H9 (cell line): ENCODE measurements at regions not wholly inside any gene's neighbourhood (a gene's known extent, or its start where the extent isn't known, plus 50 kb on each side); places are given as distances from the start of the nearest gene placed in this dataset.

Experiments used
- DNase-seq: peaks from one replicate; pipeline ENCODE4 v3.0.0-alpha.2; 2017
- H2AFZ ChIP-seq: one replicate; pipeline ENCODE4 v1.6.1; 2013; ENCODE audit warnings: mild to moderate bottlenecking, low read length, control low read depth, moderate library complexity
- H2AK5ac ChIP-seq: 2 replicates; pipeline ENCODE4 v1.6.1; 2013; ENCODE audit warnings: low read length, control low read depth, mixed read lengths; ENCODE audit not compliant: insufficient read length
- H2BK120ac ChIP-seq: one replicate; pipeline ENCODE4 v1.6.1; 2013; ENCODE audit warnings: low read depth, mild to moderate bottlenecking, low read length, control low read depth, inconsistent platforms; ENCODE audit not compliant: poor library complexity, severe bottlenecking
- H2BK12ac ChIP-seq: 2 replicates; pipeline ENCODE4 v1.6.1; 2013; ENCODE audit warnings: low read length, control low read depth, mixed read lengths, low read depth; ENCODE audit not compliant: insufficient read length
- H2BK15ac ChIP-seq: 2 replicates; pipeline ENCODE4 v1.6.1; 2013; ENCODE audit warnings: low read depth, low read length, control low read depth
- H2BK20ac ChIP-seq: one replicate; pipeline ENCODE4 v1.6.1; 2013; ENCODE audit warnings: low read depth, mild to moderate bottlenecking, low read length, control low read depth, inconsistent platforms; ENCODE audit not compliant: poor library complexity, severe bottlenecking
- H2BK5ac ChIP-seq: 2 replicates; pipeline ENCODE4 v1.6.1; 2013; ENCODE audit warnings: low read length, control low read depth, mixed read lengths; ENCODE audit not compliant: insufficient read length
- H3K14ac ChIP-seq: 2 replicates; pipeline ENCODE4 v1.6.1; 2013; ENCODE audit warnings: low read length, control low read depth; ENCODE audit not compliant: insufficient read depth
- H3K18ac ChIP-seq: 2 replicates; pipeline ENCODE4 v1.6.1; 2013; ENCODE audit warnings: low read depth, mild to moderate bottlenecking, mixed read lengths, low read length, control low read depth; ENCODE audit not compliant: insufficient read length
- H3K23ac ChIP-seq: 2 replicates; pipeline ENCODE4 v1.6.1; 2013; ENCODE audit warnings: low read length, control low read depth, mixed read lengths, low read depth; ENCODE audit not compliant: insufficient read length
- H3K23me2 ChIP-seq: 2 replicates; pipeline ENCODE4 v1.6.1; 2013; ENCODE audit warnings: low read depth, mild to moderate bottlenecking, mixed read lengths, low read length, control low read depth; ENCODE audit not compliant: insufficient read length, poor library complexity, severe bottlenecking
- H3K27ac ChIP-seq: 2 replicates; pipeline ENCODE4 v1.5.1; 2013; ENCODE audit warnings: low read length, control low read depth, mixed read lengths, low read depth; ENCODE audit not compliant: insufficient read length
- H3K27me3 ChIP-seq: 2 replicates; pipeline ENCODE4 v1.6.1; 2013; ENCODE audit warnings: low read length, control low read depth, inconsistent platforms; ENCODE audit not compliant: insufficient read depth
- H3K4ac ChIP-seq: 2 replicates; pipeline ENCODE4 v1.6.1; 2013; ENCODE audit warnings: low read depth, mild to moderate bottlenecking, control low read depth, inconsistent platforms, low read length, moderate library complexity
- H3K4me1 ChIP-seq: 2 replicates; pipeline ENCODE4 v1.6.1; 2013; ENCODE audit warnings: low read length, control low read depth, inconsistent platforms; ENCODE audit not compliant: insufficient read depth
- H3K4me2 ChIP-seq: 2 replicates; pipeline ENCODE4 v1.6.1; 2013; ENCODE audit warnings: low read length, control low read depth, mixed read lengths; ENCODE audit not compliant: insufficient read length, insufficient read depth
- H3K56ac ChIP-seq: 2 replicates; pipeline ENCODE4 v1.6.1; 2013; ENCODE audit warnings: low read depth, mild to moderate bottlenecking, mixed read lengths, low read length, control low read depth; ENCODE audit not compliant: insufficient read length
- H3K79me1 ChIP-seq: 2 replicates; pipeline ENCODE4 v1.6.1; 2013; ENCODE audit warnings: low read depth, mild to moderate bottlenecking, moderate library complexity, low read length, control low read depth, inconsistent platforms; ENCODE audit not compliant: insufficient read depth, poor library complexity, severe bottlenecking
- H3K79me2 ChIP-seq: 2 replicates; pipeline ENCODE4 v1.6.1; 2013; ENCODE audit warnings: low read length, control low read depth, inconsistent platforms; ENCODE audit not compliant: insufficient read depth
- H3K9ac ChIP-seq: 2 replicates; pipeline ENCODE4 v1.6.1; 2013; ENCODE audit warnings: low read length, control low read depth, mixed read lengths; ENCODE audit not compliant: insufficient read length; ENCODE audit errors: extremely low read depth
- H3K9me3 ChIP-seq: one replicate; pipeline ENCODE4 v1.6.1; 2013; ENCODE audit warnings: low read depth, low read length, inconsistent platforms; ENCODE audit not compliant: control insufficient read depth
- H3T11ph ChIP-seq: one replicate; pipeline ENCODE4 v1.6.1; 2013; ENCODE audit warnings: mild to moderate bottlenecking, low read length, control low read depth, inconsistent platforms
- H4K20me1 ChIP-seq: one replicate; pipeline ENCODE4 v1.6.1; 2013; ENCODE audit not compliant: control insufficient read depth, insufficient read length, insufficient read depth
- H4K5ac ChIP-seq: 2 replicates; pipeline ENCODE4 v1.6.1; 2013; ENCODE audit warnings: low read depth, mild to moderate bottlenecking, mixed read lengths, low read length, control low read depth; ENCODE audit not compliant: insufficient read length
- H4K8ac ChIP-seq: replicated peaks from 2 replicates; pipeline ENCODE4 v1.6.1; 2013; ENCODE audit warnings: low read length, control low read depth, mixed read lengths, low read depth; ENCODE audit not compliant: insufficient read length
- H4K91ac ChIP-seq: 2 replicates; pipeline ENCODE4 v1.6.1; 2013; ENCODE audit warnings: low read depth, mild to moderate bottlenecking, moderate library complexity, mixed read lengths, low read length, control low read depth; ENCODE audit not compliant: insufficient read length
- H3K27ac Mint-ChIP-seq, 3 experiments: 2 replicates in 2 of 3; 3 replicates in 1 of 3; pipeline ENCODE4 v1.8.0; 2020 to 2021; ENCODE audit warnings: mixed read lengths in 3 of 3, mild to moderate bottlenecking in 1 of 3, moderate library complexity in 1 of 3
- H3K27me3 Mint-ChIP-seq: 2 replicates; pipeline ENCODE4 v1.8.0; 2021; ENCODE audit warnings: low read depth, mild to moderate bottlenecking, moderate library complexity, mixed read lengths
- H3K36me3 Mint-ChIP-seq, 3 experiments: 2 replicates in 2 of 3; 3 replicates in 1 of 3; pipeline ENCODE4 v1.8.0; 2020 to 2021; ENCODE audit warnings: low read depth in 3 of 3, mixed read lengths in 3 of 3; ENCODE audit not compliant: insufficient read depth in 1 of 3
- H3K4me1 Mint-ChIP-seq, 2 experiments: 2 replicates each; pipeline ENCODE4 v1.8.0; 2020; ENCODE audit warnings: mixed read lengths in 2 of 2
- H3K4me3 Mint-ChIP-seq, 2 experiments: 2 replicates in 1 of 2; 3 replicates in 1 of 2; pipeline ENCODE4 v1.8.0; 2020 to 2021; ENCODE audit warnings: mild to moderate bottlenecking in 2 of 2, mixed read lengths in 2 of 2, moderate library complexity in 1 of 2
- H3K9me3 Mint-ChIP-seq, 2 experiments: 2 replicates in 1 of 2; 3 replicates in 1 of 2; pipeline ENCODE4 v1.8.0; 2020; ENCODE audit warnings: mild to moderate bottlenecking in 2 of 2, mixed read lengths in 2 of 2, moderate library complexity in 1 of 2
- WGBS: extraction: QIAGEN DNeasy Blood & Tissue Kit; methylation state at CpG from one replicate; pipeline ENCODE4 v1.1.7; 2013; ENCODE audit warnings: missing lambda C conversion rate, low lambda C conversion rate, mixed read lengths; ENCODE audit not compliant: insufficient read length; ENCODE audit errors: extremely low coverage; 5-methylcytosine and 5-hydroxymethylcytosine counted together
- TF ChIP-seq, protein P1 (sequence below): fragments of 200-600 bp; sonication (generic); conservative IDR thresholded peaks from 3 replicates; pipeline ENCODE4 v1.8.0; 2021; ENCODE audit warnings: antibody characterized with exemption, mild to moderate bottlenecking

DNA sequence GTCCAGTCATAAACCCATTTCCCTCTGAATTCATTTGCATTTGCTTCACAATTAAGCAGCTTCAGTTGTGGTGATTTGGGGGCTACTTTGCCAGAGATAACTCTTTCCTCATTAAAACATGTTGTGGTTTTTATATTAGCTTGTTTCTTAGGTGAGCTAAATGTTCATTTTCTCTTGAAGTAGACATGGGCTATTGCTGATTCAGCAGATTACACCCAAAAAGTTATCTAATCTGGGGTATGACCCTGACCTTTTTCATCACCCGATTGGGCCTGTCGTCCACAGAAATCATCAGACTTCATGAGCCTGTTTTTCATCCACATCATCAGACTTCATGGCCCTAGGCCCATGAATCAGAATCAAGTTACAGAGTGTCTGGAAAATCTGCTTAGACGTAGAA lies 97.5 kb upstream of the KLHL25 start:
- H3K79me2 ChIP-seq, result no peaks in the 10 kb centered on the region
- no peak overlapping the region for H2BK12ac ChIP-seq
- no peak overlapping the region for H3K4me3 Mint-ChIP-seq
- no peak overlapping the region for H2BK20ac ChIP-seq
- H3K23me2 ChIP-seq, result no peaks in the 10 kb centered on the region
- no peak overlapping the region for H3K27ac ChIP-seq
- H3K56ac ChIP-seq, result no peak overlapping the region
- H3K36me3 Mint-ChIP-seq, result peaks cover 0 to 3% (median 0%) of the 10 kb centered on the region in 3 experiments; a peak in 1 of 7 replicates
- H3K4ac ChIP-seq, result no peak overlapping the region
- H2BK120ac ChIP-seq, result no peak overlapping the region
- no peak overlapping the region for H3K14ac ChIP-seq
- no peak overlapping the region for H2BK5ac ChIP-seq
- no peak overlapping the region for H4K8ac ChIP-seq
- H3K23ac ChIP-seq, result no peak overlapping the region
- H4K5ac ChIP-seq, result no peak overlapping the region
- H2BK15ac ChIP-seq, result no peak overlapping the region
- no peaks in the 10 kb centered on the region for H3K9me3 ChIP-seq
- no peak overlapping the region for H3K9ac ChIP-seq
- no peak overlapping the region for H4K91ac ChIP-seq
- peaks cover 3 to 5% of the 10 kb centered on the region in 2 experiments; a peak in 4 of 5 replicates for H3K9me3 Mint-ChIP-seq
- no peaks in the 10 kb centered on the region for H4K20me1 ChIP-seq
- H3T11ph ChIP-seq, result no peak overlapping the region
- no peak overlapping the region for H3K4me2 ChIP-seq
- DNase-seq, result no peak
- H2AK5ac ChIP-seq, result no peak overlapping the region
- H3K27me3 ChIP-seq, result no peaks in the 10 kb centered on the region
- no peaks in the 10 kb centered on the region for H3K79me1 ChIP-seq
- no peak overlapping the region for H3K18ac ChIP-seq
- H3K27ac Mint-ChIP-seq, result no peak overlapping the region
- H3K4me1 ChIP-seq, result no peaks in the 10 kb centered on the region
- peaks cover 15% of the 10 kb centered on the region for H3K27me3 Mint-ChIP-seq
- no CpG with 5 or more reads among the region's 3 CpGs for WGBS
- TF ChIP-seq, protein P1, sequence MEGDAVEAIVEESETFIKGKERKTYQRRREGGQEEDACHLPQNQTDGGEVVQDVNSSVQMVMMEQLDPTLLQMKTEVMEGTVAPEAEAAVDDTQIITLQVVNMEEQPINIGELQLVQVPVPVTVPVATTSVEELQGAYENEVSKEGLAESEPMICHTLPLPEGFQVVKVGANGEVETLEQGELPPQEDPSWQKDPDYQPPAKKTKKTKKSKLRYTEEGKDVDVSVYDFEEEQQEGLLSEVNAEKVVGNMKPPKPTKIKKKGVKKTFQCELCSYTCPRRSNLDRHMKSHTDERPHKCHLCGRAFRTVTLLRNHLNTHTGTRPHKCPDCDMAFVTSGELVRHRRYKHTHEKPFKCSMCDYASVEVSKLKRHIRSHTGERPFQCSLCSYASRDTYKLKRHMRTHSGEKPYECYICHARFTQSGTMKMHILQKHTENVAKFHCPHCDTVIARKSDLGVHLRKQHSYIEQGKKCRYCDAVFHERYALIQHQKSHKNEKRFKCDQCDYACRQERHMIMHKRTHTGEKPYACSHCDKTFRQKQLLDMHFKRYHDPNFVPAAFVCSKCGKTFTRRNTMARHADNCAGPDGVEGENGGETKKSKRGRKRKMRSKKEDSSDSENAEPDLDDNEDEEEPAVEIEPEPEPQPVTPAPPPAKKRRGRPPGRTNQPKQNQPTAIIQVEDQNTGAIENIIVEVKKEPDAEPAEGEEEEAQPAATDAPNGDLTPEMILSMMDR, result no peak
- no peak overlapping the region for H2AFZ ChIP-seq
- peaks cover 12 to 23% of the 10 kb centered on the region in 2 experiments for H3K4me1 Mint-ChIP-seq
